ENCODE measurements at regions not wholly inside any gene's neighbourhood (a gene's known extent, or its start where the extent isn't known, plus 50 kb on each side); places are given as distances from the start of the nearest gene placed in this dataset.

DNA sequence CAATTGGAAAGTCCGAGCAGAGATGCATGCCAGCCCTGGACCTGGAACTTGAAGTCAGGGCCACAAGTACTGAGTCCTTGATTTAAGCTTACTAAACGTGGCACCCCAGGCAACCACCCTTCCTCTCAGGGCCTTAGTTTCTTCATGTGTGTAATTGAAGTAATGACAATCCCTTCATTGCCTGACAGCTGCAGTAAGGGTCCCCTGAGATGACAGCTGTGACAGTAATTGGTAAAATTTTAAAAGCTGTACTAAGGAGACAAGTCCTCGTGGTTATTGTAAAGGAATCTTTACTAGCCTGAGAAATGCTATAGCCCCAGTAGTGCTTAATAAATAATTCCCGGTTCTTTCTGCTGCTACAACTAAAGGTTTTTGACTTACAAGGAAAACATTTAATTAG lies 175.1 kb upstream of the RADX start:
- Histone ChIP-seq H3K27ac (ENCODE audit: low read depth, low read length, poor library complexity, severe bottlenecking) (no peak overlapping the region), H3K4me3 (ENCODE audit: low read depth, low read length, poor library complexity, severe bottlenecking) (no peak overlapping the region), H3K27me3 (replicated peaks; ENCODE audit: insufficient read depth, low read depth, low read length, poor library complexity) (no peaks in the 10 kb centered on the region), H3K4me1 (ENCODE audit: insufficient read depth, low read length, poor library complexity, severe bottlenecking) (no peaks in the 10 kb centered on the region), H3K9me3 (ENCODE audit: low read depth, low read length, poor library complexity, severe bottlenecking) (no peaks in the 10 kb centered on the region), H3K36me3 (ENCODE audit: insufficient read depth, low read length, poor library complexity, severe bottlenecking) (no peaks in the 10 kb centered on the region)
- intact Hi-C loops (cut with micrococcal nuclease; ENCODE audit: unreplicated experiment): no loop called here
- DNase-seq (ENCODE audit: low spot score): no peak
- ChIA-PET CTCF (no interaction called here), POLR2A (ENCODE audit: low non-redundant PET) (no interaction called here)
- TF ChIP-seq, protein P1, sequence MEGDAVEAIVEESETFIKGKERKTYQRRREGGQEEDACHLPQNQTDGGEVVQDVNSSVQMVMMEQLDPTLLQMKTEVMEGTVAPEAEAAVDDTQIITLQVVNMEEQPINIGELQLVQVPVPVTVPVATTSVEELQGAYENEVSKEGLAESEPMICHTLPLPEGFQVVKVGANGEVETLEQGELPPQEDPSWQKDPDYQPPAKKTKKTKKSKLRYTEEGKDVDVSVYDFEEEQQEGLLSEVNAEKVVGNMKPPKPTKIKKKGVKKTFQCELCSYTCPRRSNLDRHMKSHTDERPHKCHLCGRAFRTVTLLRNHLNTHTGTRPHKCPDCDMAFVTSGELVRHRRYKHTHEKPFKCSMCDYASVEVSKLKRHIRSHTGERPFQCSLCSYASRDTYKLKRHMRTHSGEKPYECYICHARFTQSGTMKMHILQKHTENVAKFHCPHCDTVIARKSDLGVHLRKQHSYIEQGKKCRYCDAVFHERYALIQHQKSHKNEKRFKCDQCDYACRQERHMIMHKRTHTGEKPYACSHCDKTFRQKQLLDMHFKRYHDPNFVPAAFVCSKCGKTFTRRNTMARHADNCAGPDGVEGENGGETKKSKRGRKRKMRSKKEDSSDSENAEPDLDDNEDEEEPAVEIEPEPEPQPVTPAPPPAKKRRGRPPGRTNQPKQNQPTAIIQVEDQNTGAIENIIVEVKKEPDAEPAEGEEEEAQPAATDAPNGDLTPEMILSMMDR (conservative IDR thresholded peaks at IDR 0.05; ENCODE audit: low read depth, low read length): no peak
- no peak for TF ChIP-seq EZH2 (IDR thresholded peaks at IDR 0.05; ENCODE audit: borderline replicate concordance, low read depth, low read length, poor library complexity, severe bottlenecking)
- no TSS peak for BruUV-seq (replicated peaks)

DNA sequence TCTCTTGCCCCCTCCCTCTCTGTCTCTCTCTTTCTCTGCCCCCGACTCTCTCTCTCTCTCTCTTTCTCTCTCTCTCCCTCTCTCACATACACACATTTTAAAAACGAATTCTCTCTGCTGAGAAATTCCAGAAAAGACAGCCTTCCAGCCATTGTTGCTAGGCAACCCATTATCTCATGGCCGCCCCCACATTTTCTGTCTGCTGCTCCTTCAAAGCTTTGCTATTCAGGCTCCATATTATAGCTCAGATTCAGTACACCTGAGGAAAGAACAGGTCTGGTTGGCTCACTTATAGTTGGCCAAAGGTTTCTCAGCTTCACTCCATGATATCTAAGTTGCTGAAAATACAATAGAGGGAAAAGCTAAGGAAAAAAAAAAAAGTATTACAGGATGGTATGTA lies 174.4 kb upstream of the RADX start:
- no peak for TF ChIP-seq EZH2 (IDR thresholded peaks at IDR 0.05; ENCODE audit: borderline replicate concordance, low read depth, low read length, poor library complexity, severe bottlenecking)
- TF ChIP-seq, protein P1 (conservative IDR thresholded peaks at IDR 0.05; ENCODE audit: low read depth, low read length): no peak
- ChIA-PET POLR2A (ENCODE audit: low non-redundant PET) (no interaction called here), CTCF (no interaction called here)
- Histone ChIP-seq H3K27me3 (replicated peaks; ENCODE audit: insufficient read depth, low read depth, low read length, poor library complexity) (no peaks in the 10 kb centered on the region), H3K4me3 (ENCODE audit: low read depth, low read length, poor library complexity, severe bottlenecking) (no peak overlapping the region), H3K27ac (ENCODE audit: low read depth, low read length, poor library complexity, severe bottlenecking) (no peak overlapping the region), H3K36me3 (ENCODE audit: insufficient read depth, low read length, poor library complexity, severe bottlenecking) (no peaks in the 10 kb centered on the region), H3K9me3 (ENCODE audit: low read depth, low read length, poor library complexity, severe bottlenecking) (no peaks in the 10 kb centered on the region), H3K4me1 (ENCODE audit: insufficient read depth, low read length, poor library complexity, severe bottlenecking) (no peaks in the 10 kb centered on the region)
- no TSS peak for BruUV-seq (replicated peaks)
- DNase-seq (ENCODE audit: low spot score): no peak
- intact Hi-C loops (cut with micrococcal nuclease; ENCODE audit: unreplicated experiment): no loop called here

DNA sequence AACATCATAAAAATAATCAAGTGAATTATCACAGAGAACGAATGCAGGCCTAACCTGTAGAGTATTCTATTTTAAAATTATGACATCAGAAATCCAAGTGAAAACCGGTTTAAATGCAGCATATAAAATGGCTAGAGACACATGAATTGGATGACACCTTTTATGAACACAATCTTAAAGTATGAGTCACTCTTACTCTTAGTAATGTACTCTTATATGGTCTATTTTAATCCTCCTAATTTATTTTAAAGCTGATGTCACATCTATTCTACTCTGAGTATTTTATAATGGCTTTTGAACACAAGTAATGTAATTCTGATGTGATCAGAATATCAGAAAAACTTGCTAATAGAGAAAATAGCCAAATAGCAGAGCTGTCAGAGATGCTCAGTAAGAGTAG lies 161.4 kb upstream of the RADX start:
- no TSS peak for BruUV-seq (replicated peaks)
- H3K36me3 ChIP-seq (ENCODE audit: insufficient read depth, low read length, poor library complexity, severe bottlenecking): no peaks in the 10 kb centered on the region
- no peaks in the 10 kb centered on the region for H3K9me3 ChIP-seq (ENCODE audit: low read depth, low read length, poor library complexity, severe bottlenecking)
- H3K4me1 ChIP-seq (ENCODE audit: insufficient read depth, low read length, poor library complexity, severe bottlenecking): no peaks in the 10 kb centered on the region
- no peak overlapping the region for H3K4me3 ChIP-seq (ENCODE audit: low read depth, low read length, poor library complexity, severe bottlenecking)
- POLR2A ChIA-PET (ENCODE audit: low non-redundant PET): no interaction called here
- intact Hi-C loops (cut with micrococcal nuclease; ENCODE audit: unreplicated experiment): no loop called here
- TF ChIP-seq, protein P1 (conservative IDR thresholded peaks at IDR 0.05; ENCODE audit: low read depth, low read length): no peak
- no peak for TF ChIP-seq EZH2 (IDR thresholded peaks at IDR 0.05; ENCODE audit: borderline replicate concordance, low read depth, low read length, poor library complexity, severe bottlenecking)
- no peak for DNase-seq (ENCODE audit: low spot score)
- H3K27ac ChIP-seq (ENCODE audit: low read depth, low read length, poor library complexity, severe bottlenecking): no peak overlapping the region
- CTCF ChIA-PET: no interaction called here
- no peaks in the 10 kb centered on the region for H3K27me3 ChIP-seq (replicated peaks; ENCODE audit: insufficient read depth, low read depth, low read length, poor library complexity)

All from A673 (cell line).